Gastroesophageal sphincter (tissue), 3 donors: ENCODE measurements at regions not wholly inside any gene's neighbourhood (a gene's known extent, or its start where the extent isn't known, plus 50 kb on each side); places are given as distances from the start of the nearest gene placed in this dataset.
"Not testable (repeated sequence)": the region's sequence is repeated elsewhere in the genome, so short reads cannot be mapped to it uniquely, and the experiment has no call there.

Source experiments
- CTCF ChIP-seq, 4 experiments: fragments of 200-600 bp in 2 of 4; fragments of 450-650 bp in 2 of 4; sonication (generic) in 1 of 4; IDR thresholded peaks; one replicate each; pipeline ENCODE4 v1.5.1; 2017 to 2019; ENCODE audit warnings: antibody characterized with exemption in 4 of 4, mild to moderate bottlenecking in 2 of 4, moderate library complexity in 2 of 4
- EP300 ChIP-seq: sonication (generic); formaldehyde crosslinking; IDR thresholded peaks from one replicate; pipeline ENCODE4 v1.6.1; 2017; ENCODE audit warnings: antibody characterized with exemption, mild to moderate bottlenecking
- POLR2A ChIP-seq, 2 donors: fragments of 450-650 bp; IDR thresholded peaks; one replicate each; pipeline ENCODE4 v1.6.1; 2017; ENCODE audit warnings: antibody characterized with exemption in 2 of 2, mild to moderate bottlenecking in 2 of 2, moderate library complexity in 1 of 2
- POLR2AphosphoS5 ChIP-seq: sonication (generic); formaldehyde crosslinking; IDR thresholded peaks from one replicate; pipeline ENCODE4 v1.6.1; 2017; ENCODE audit warnings: antibody characterized with exemption

GRCh38 chr10:78344257-78344656 lies 310.6 kb downstream of the RPS24 start:
- not testable (repeated sequence) for TF ChIP-seq CTCF (IDR thresholded peaks at IDR 0.05); POLR2A (IDR thresholded peaks at IDR 0.05); POLR2AphosphoS5; EP300
